ENCODE measurements at regions not wholly inside any gene's neighbourhood (a gene's known extent, or its start where the extent isn't known, plus 50 kb on each side); places are given as distances from the start of the nearest gene placed in this dataset.

DNA sequence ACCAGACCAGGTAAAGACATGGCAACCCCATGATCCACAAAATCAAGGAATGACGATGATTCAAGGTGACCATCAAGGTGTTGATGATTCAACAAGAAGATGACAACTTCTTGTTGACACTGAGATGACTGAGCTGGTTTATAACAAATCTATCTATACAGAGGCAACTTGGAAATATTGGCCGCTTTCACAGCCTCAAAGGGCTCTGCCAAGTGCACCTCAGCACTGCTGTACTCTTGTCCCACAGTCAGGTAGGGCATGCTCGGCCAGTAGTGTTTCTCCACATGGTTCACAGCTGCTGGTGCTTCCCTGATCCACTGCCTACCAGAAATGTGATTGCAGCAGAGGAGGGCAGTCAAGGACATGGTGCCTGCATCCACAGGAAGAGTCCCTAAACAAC is 125.2 kb upstream of the SYT6 start:
- no peak overlapping the region for H3K4me3 Mint-ChIP-seq

DNA sequence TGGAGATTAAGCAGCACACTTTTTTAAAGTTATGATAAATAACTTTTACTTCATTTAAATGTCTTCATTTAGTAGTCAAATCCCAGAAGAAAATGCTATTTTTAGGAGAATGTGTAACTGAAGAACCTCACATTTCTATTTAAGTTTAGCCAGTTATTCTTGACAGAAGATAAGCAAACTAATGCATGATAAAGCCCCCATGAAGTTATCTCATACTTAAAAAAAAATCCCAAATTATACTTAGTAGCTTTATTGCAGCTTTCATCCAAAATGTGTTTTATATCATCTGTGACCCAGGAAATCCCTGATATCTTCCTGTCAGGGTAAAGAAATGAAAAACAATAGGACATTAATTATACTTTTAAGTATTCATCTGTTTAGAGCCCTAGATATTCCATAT is 124.8 kb upstream of the SYT6 start:
- peaks cover 19% of the 10 kb centered on the region for H3K27me3 Mint-ChIP-seq
- H3K9me3 Mint-ChIP-seq (ENCODE audit: low read depth), result no peaks in the 10 kb centered on the region
- no peak overlapping the region for H3K4me3 Mint-ChIP-seq
- H3K36me3 Mint-ChIP-seq, result no peaks in the 10 kb centered on the region
- DNase-seq (no peak), ATAC-seq (no peak)
- H3K4me1 Mint-ChIP-seq, result no peaks in the 10 kb centered on the region
- CTCF ChIA-PET, result no interaction called here
- H3K27ac Mint-ChIP-seq, result no peak overlapping the region

More for the DNA sequence above, 125.2 kb upstream of the SYT6 start:
- DNase-seq (no peak), ATAC-seq (no peak)
- Mint-ChIP-seq H3K27ac (no peak overlapping the region), H3K36me3 (no peaks in the 10 kb centered on the region), H3K4me1 (no peaks in the 10 kb centered on the region), H3K9me3 (ENCODE audit: low read depth) (no peaks in the 10 kb centered on the region), H3K27me3 (peaks cover 19% of the 10 kb centered on the region)
- CTCF ChIA-PET, result no interaction called here

DNA sequence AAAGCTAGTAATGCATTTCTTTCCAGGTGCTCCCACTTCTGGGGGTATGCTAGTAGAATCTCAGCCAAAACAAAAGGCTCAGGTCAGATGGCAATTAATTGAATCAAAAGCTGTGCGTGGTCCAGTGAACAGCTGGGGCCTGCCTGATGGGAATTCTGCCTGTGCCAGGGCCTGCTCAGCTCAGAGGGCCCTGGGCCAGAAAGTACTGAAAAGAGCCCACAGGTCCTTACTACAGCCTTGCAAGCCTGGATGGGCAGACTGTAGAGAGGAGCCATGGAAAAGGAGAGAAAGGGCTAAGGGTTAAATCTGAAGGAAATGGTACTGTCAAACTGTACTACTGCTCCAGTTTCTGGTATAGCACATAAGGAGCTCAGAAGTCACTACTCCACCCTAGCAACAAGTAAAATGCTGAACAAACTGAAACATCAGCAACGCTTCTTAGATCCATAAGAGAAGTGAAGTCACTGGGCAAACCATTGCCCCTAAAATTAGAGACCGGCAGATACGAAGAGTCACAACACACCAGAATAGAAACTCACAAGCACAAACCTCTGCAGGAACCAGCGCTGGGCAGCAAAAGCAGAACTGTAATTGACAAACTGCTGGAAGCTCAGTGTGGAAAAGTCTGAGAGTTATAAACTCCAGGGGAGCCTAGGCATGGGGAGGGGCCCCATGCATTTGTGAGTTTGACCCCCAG is 121.1 kb upstream of the SYT6 start:
- H3K4me1 Mint-ChIP-seq, result peaks cover under 1% of the 10 kb centered on the region
- no peaks in the 10 kb centered on the region for H3K9me3 Mint-ChIP-seq (ENCODE audit: low read depth)
- H3K27me3 Mint-ChIP-seq, result peaks cover 29% of the 10 kb centered on the region
- no peaks in the 10 kb centered on the region for H3K36me3 Mint-ChIP-seq
- ATAC-seq (no peak), DNase-seq (no peak)
- H3K4me3 Mint-ChIP-seq, result no peak overlapping the region
- CTCF ChIA-PET, result interaction anchor here (1.0 kb wide), 1 partner anchor 8 kb away, joined by 4 read pairs; no protein-coding TSS in a partner anchor
- H3K27ac Mint-ChIP-seq, result no peak overlapping the region

DNA sequence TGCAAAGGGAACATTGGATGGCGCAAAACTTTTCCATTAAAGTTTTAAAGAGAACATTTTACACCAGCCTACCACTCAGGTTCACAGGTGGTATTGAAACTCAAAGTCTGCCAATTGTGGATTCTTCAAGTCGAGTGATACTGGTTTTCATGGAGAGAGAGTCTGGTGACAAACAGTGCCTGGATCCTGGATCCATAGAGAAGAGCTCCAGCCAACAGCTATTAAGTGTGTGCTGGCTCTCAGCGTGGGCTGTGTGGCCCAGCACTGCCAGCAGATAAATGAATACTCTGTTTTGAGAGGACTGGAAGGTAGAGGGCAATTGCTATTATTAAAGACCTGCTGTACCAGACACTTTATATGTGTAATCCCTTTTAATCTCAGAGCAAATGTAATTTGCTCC is 118.9 kb upstream of the SYT6 start:
- CTCF ChIA-PET, result interaction anchor here (1.3 to 2.8 kb wide), 2 partner anchors 10 to 122 kb away, joined by 3 to 19 read pairs; no protein-coding TSS in a partner anchor
- no peak for DNase-seq
- Mint-ChIP-seq H3K4me3 (no peak overlapping the region), H3K27ac (no peak overlapping the region), H3K27me3 (peaks cover 26% of the 10 kb centered on the region), H3K36me3 (no peaks in the 10 kb centered on the region), H3K9me3 (ENCODE audit: low read depth) (no peaks in the 10 kb centered on the region), H3K4me1 (peaks cover 4% of the 10 kb centered on the region)
- no peak for ATAC-seq

- Mint-ChIP-seq H3K9me3 (ENCODE audit: low read depth) (no peaks in the 10 kb centered on the region), H3K4me3 (no peak overlapping the region)
Observed at GRCh38 chr1:114270718-114271117, 117.0 kb upstream of the SYT6 start.

GRCh38 chr1:114270282-114270681 is 116.6 kb upstream of the SYT6 start:
- H3K27ac Mint-ChIP-seq, result no peak overlapping the region
- DNase-seq, result no peak
- H3K4me3 Mint-ChIP-seq, result no peak overlapping the region
- ATAC-seq, result no peak
- no peaks in the 10 kb centered on the region for H3K36me3 Mint-ChIP-seq
- CTCF ChIA-PET, result interaction anchor here (1.2 to 1.3 kb wide), 2 partner anchors 13 to 77 kb away, joined by 3 to 4 read pairs; no protein-coding TSS in a partner anchor
- H3K27me3 Mint-ChIP-seq, result peaks cover 12% of the 10 kb centered on the region
- H3K4me1 Mint-ChIP-seq, result peaks cover 4% of the 10 kb centered on the region
- no peaks in the 10 kb centered on the region for H3K9me3 Mint-ChIP-seq (ENCODE audit: low read depth)

More at GRCh38 chr1:114270718-114271117, 117.0 kb upstream of the SYT6 start:
- peaks cover 4% of the 10 kb centered on the region for H3K4me1 Mint-ChIP-seq
- CTCF ChIA-PET, result interaction anchor here (1.2 to 2.8 kb wide), 3 partner anchors 8 to 12 kb away, joined by 4 to 19 read pairs (median 5); no protein-coding TSS in a partner anchor
- peaks cover 15% of the 10 kb centered on the region for H3K27me3 Mint-ChIP-seq
- H3K27ac Mint-ChIP-seq, result no peak overlapping the region
- ATAC-seq (no peak), DNase-seq (no peak)
- no peaks in the 10 kb centered on the region for H3K36me3 Mint-ChIP-seq

- CTCF ChIA-PET, result interaction anchor here (1.2 to 1.3 kb wide), 2 partner anchors 13 to 77 kb away, joined by 3 to 4 read pairs; no protein-coding TSS in a partner anchor
- ATAC-seq (no peak), DNase-seq (no peak)
- Mint-ChIP-seq H3K27ac (no peak overlapping the region), H3K4me1 (peaks cover 4% of the 10 kb centered on the region), H3K27me3 (peaks cover 10% of the 10 kb centered on the region), H3K4me3 (no peak overlapping the region), H3K9me3 (ENCODE audit: low read depth) (no peaks in the 10 kb centered on the region), H3K36me3 (no peaks in the 10 kb centered on the region)
Observed at GRCh38 chr1:114269539-114269938, 115.9 kb upstream of the SYT6 start.

- ATAC-seq, result peak; percentile 39
- CTCF ChIA-PET, result interaction anchor here (0.9 to 3.2 kb wide), 3 partner anchors 8 to 24 kb away, joined by 3 to 13 read pairs (median 5); no protein-coding TSS in a partner anchor
Observed at GRCh38 chr1:114263343-114263742, 109.7 kb upstream of the SYT6 start.

DNA sequence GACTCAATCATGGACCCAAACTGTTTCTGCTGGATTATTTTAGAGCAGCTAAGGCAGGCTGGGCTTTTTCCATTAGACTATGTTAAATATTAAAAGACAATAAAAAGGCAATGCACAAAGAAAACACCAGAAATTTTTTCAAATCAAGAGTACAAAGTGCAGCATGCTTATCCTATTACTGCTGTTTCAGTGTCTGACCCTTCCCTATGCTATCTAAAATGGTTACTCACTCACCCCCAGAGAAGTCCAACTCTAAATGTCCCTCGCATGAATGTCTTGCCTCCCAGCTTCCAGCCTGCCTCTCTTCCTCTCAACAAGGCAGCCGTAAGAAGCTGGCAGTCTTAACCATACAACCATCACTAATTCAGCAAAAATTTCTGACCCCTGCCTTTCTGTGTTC is 108.7 kb upstream of the SYT6 start:
- DNase-seq (no peak), ATAC-seq (no peak)
- H3K27ac Mint-ChIP-seq, result no peak overlapping the region
- no peaks in the 10 kb centered on the region for H3K9me3 Mint-ChIP-seq (ENCODE audit: low read depth)
- no peaks in the 10 kb centered on the region for H3K36me3 Mint-ChIP-seq
- no peaks in the 10 kb centered on the region for H3K27me3 Mint-ChIP-seq
- H3K4me1 Mint-ChIP-seq, result no peaks in the 10 kb centered on the region
- CTCF ChIA-PET, result interaction anchor here (1.5 to 3.2 kb wide), 2 partner anchors 9 to 21 kb away, joined by 5 to 13 read pairs; no protein-coding TSS in a partner anchor
- H3K4me3 Mint-ChIP-seq, result no peak overlapping the region

More at GRCh38 chr1:114263343-114263742, 109.7 kb upstream of the SYT6 start:
- Mint-ChIP-seq H3K36me3 (no peaks in the 10 kb centered on the region), H3K27ac (no peak overlapping the region), H3K9me3 (ENCODE audit: low read depth) (no peaks in the 10 kb centered on the region), H3K4me3 (no peak overlapping the region), H3K4me1 (no peaks in the 10 kb centered on the region), H3K27me3 (no peaks in the 10 kb centered on the region)
- no peak for DNase-seq

DNA sequence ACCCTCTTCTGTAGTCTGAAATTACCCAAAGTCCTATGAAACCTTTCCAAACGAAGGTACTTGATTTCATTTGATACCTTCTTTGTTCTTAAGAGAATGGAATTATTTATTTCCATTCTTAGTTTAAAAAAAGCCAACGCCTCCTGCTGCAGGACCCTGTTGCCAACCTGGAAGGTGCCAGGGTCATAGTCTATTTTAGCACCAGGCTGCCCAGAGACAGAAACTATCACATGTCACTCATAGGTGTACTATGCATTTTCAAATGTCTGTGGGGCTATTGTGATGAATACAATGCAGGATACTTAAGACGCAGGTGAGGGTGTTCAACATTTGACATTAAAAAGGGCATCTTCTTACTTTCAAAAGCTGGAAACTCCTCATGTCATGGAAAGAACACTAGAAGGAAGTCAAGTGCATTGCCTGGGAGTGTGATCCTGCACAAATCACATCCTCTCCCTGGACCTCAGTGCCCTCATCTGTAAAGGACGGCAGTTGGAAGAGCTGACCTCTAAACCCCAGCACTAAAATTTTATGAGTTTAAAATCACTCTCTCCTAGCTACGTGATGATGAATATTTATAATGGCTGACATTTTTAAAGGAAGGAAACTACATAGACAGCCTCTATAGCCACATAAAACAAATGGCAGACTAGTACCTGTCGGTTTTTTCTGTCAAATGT is 107.3 kb upstream of the SYT6 start:
- Mint-ChIP-seq H3K36me3 (no peaks in the 10 kb centered on the region), H3K27me3 (no peaks in the 10 kb centered on the region), H3K27ac (no peak overlapping the region), H3K9me3 (ENCODE audit: low read depth) (no peaks in the 10 kb centered on the region), H3K4me3 (no peak overlapping the region), H3K4me1 (no peaks in the 10 kb centered on the region)
- CTCF ChIA-PET, result no interaction called here
- DNase-seq (no peak), ATAC-seq (no peak)

DNA sequence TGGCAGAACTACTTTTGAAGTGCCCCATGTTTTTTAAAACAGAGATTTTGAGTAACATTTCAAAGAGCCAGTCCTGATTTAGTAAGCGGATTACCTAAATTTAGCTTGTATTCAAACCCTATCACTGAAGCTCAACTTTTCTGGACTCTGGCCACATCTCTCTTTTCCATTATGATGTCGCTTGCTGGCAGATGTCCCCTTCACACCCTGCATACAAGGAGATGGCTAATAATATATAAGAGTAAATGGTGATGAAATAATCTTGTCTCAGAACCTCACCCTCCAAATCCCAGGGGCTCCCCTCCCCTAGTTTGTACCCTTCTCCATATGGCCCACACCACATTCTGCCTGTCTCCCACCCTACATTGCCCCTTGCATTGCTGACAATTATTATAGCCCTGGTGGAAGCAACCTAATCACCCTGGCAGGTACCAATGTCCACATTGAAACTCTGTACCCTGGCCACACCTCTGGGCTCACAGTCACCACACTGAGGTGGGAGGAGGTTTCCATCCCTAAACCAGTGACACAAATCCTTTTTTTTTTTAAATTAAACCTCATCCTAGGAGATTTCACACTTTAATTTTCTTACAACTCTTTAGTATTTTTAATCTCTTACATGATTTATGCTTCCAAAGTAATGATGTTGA is 106.0 kb upstream of the SYT6 start:
- no peak overlapping the region for H3K27ac Mint-ChIP-seq
- H3K27me3 Mint-ChIP-seq, result no peaks in the 10 kb centered on the region
- H3K9me3 Mint-ChIP-seq (ENCODE audit: low read depth), result no peaks in the 10 kb centered on the region
- no peaks in the 10 kb centered on the region for H3K36me3 Mint-ChIP-seq
- DNase-seq (no peak), ATAC-seq (no peak)
- CTCF ChIA-PET, result no interaction called here
- no peak overlapping the region for H3K4me3 Mint-ChIP-seq
- no peaks in the 10 kb centered on the region for H3K4me1 Mint-ChIP-seq

- H3K4me1 Mint-ChIP-seq, result no peaks in the 10 kb centered on the region
- H3K4me3 Mint-ChIP-seq, result no peak overlapping the region
- no peaks in the 10 kb centered on the region for H3K36me3 Mint-ChIP-seq
- H3K27me3 Mint-ChIP-seq, result no peaks in the 10 kb centered on the region
- peaks cover 3% of the 10 kb centered on the region for H3K9me3 Mint-ChIP-seq (ENCODE audit: low read depth)
- H3K27ac Mint-ChIP-seq, result no peak overlapping the region
- CTCF ChIA-PET, result no interaction called here
- no peak for DNase-seq
- ATAC-seq, result no peak
Observed at GRCh38 chr1:114258633-114259032, 105.0 kb upstream of the SYT6 start.

GRCh38 chr1:114258074-114258473 is 104.4 kb upstream of the SYT6 start:
- Mint-ChIP-seq H3K9me3 (ENCODE audit: low read depth) (peaks cover 3% of the 10 kb centered on the region), H3K4me3 (no peak overlapping the region), H3K27me3 (no peaks in the 10 kb centered on the region), H3K36me3 (no peaks in the 10 kb centered on the region), H3K27ac (no peak overlapping the region), H3K4me1 (no peaks in the 10 kb centered on the region)
- CTCF ChIA-PET, result no interaction called here
- ATAC-seq (no peak), DNase-seq (no peak)

Measured in activated CD8-positive, alpha-beta memory T cell treated with anti-CD3 and anti-CD28 coated beads, Interleukin-2, amount 10 ng/mL, durations not matched to agents 7 days and 5 days (primary cell).